Astrocyte (in vitro differentiated cells and primary cell): ENCODE measurements at regions not wholly inside any gene's neighbourhood (a gene's known extent, or its start where the extent isn't known, plus 50 kb on each side); places are given as distances from the start of the nearest gene placed in this dataset.

Source experiments
- DNase-seq: peaks from one replicate; pipeline ENCODE4 v3.0.0-alpha.2; 2010; ENCODE audit warnings: low read depth
- FAIRE-seq: peaks from 2 replicates; lab custom pipeline; 2011; peaks lifted over from hg19 to GRCh38; lab: Jason Lieb, UNC
- H2AFZ ChIP-seq: 2 replicates; pipeline ENCODE4 v1.6.0; 2012; ENCODE audit warnings: low read depth, low read length, inconsistent platforms
- H3K27ac ChIP-seq: 2 replicates; pipeline ENCODE4 v1.5.1; 2011; ENCODE audit warnings: low read depth, low read length, inconsistent platforms
- H3K27me3 ChIP-seq: 2 replicates; pipeline ENCODE4 v1.6.0; 2011; ENCODE audit warnings: low read length, inconsistent platforms; ENCODE audit not compliant: insufficient read depth
- H3K36me3 ChIP-seq: 2 replicates; pipeline ENCODE4 v1.5.1; 2011; ENCODE audit warnings: low read length, inconsistent platforms; ENCODE audit not compliant: insufficient read depth
- H3K4me1 ChIP-seq: 2 replicates; pipeline ENCODE4 v1.5.1; 2011; ENCODE audit warnings: low read length, inconsistent platforms; ENCODE audit not compliant: insufficient read depth
- H3K4me2 ChIP-seq: 2 replicates; pipeline ENCODE4 v1.6.0; 2012; ENCODE audit warnings: low read length, inconsistent platforms
- H3K4me3 ChIP-seq: 2 replicates; pipeline ENCODE4 v1.5.1; 2011; ENCODE audit warnings: low read depth, mild to moderate bottlenecking, low read length, inconsistent platforms; ENCODE audit not compliant: insufficient read depth
- H3K79me2 ChIP-seq: 2 replicates; pipeline ENCODE4 v1.6.0; 2012; ENCODE audit warnings: mild to moderate bottlenecking, low read length, inconsistent platforms; ENCODE audit not compliant: insufficient read depth
- H3K9ac ChIP-seq: 2 replicates; pipeline ENCODE4 v1.6.0; 2012; ENCODE audit warnings: mild to moderate bottlenecking, low read length, inconsistent platforms
- H3K9me3 ChIP-seq: 2 replicates; pipeline ENCODE4 v1.5.1; 2012; ENCODE audit warnings: low read depth, mild to moderate bottlenecking, low read length, inconsistent platforms; ENCODE audit not compliant: insufficient read depth
- H4K20me1 ChIP-seq: 2 replicates; pipeline ENCODE4 v1.6.0; 2012; ENCODE audit warnings: low read length, inconsistent platforms; ENCODE audit not compliant: insufficient read depth
- H3K27ac Mint-ChIP-seq: one replicate; pipeline ENCODE4 v1.8.0; 2021; ENCODE audit warnings: mild to moderate bottlenecking, mixed read lengths; ENCODE audit not compliant: unreplicated experiment
- H3K27me3 Mint-ChIP-seq: one replicate; pipeline ENCODE4 v1.8.0; 2021; ENCODE audit warnings: low read depth, mixed read lengths; ENCODE audit not compliant: unreplicated experiment
- H3K36me3 Mint-ChIP-seq: one replicate; pipeline ENCODE4 v1.8.0; 2021; ENCODE audit warnings: low read depth, mixed read lengths; ENCODE audit not compliant: unreplicated experiment
- H3K4me1 Mint-ChIP-seq: one replicate; pipeline ENCODE4 v1.8.0; 2021; ENCODE audit warnings: low read depth, mixed read lengths; ENCODE audit not compliant: unreplicated experiment
- H3K4me3 Mint-ChIP-seq: one replicate; pipeline ENCODE4 v1.8.0; 2021; ENCODE audit warnings: mild to moderate bottlenecking, moderate library complexity, mixed read lengths; ENCODE audit not compliant: unreplicated experiment
- H3K9me3 Mint-ChIP-seq: one replicate; pipeline ENCODE4 v1.8.0; 2021; ENCODE audit warnings: mild to moderate bottlenecking, mixed read lengths; ENCODE audit not compliant: unreplicated experiment
- CTCF ChIP-seq: IDR thresholded peaks from 2 replicates; pipeline ENCODE4 v1.5.1; 2011; ENCODE audit warnings: low read depth, mild to moderate bottlenecking, inconsistent platforms, low read length, moderate library complexity; ENCODE audit not compliant: insufficient read depth
- EZH2 ChIP-seq: IDR thresholded peaks from 2 replicates; pipeline ENCODE4 v1.6.1; 2012; ENCODE audit warnings: mild to moderate bottlenecking, low read length, inconsistent platforms; ENCODE audit not compliant: insufficient read depth

GRCh38 chr3:13264468-13264795 is 155.7 kb downstream of the NUP210 start:
- no peaks in the 10 kb centered on the region for H3K4me1 ChIP-seq
- H3K9me3 ChIP-seq: no peaks in the 10 kb centered on the region
- DNase-seq (no peak), FAIRE-seq (no peak)
- no peak overlapping the region for H3K4me3 ChIP-seq
- peaks cover 7% of the 10 kb centered on the region for H3K9me3 Mint-ChIP-seq
- TF ChIP-seq CTCF: no peak
- TF ChIP-seq EZH2: no peak
- H3K4me2 ChIP-seq: no peak overlapping the region
- no peaks in the 10 kb centered on the region for H3K36me3 ChIP-seq
- peaks cover 5% of the 10 kb centered on the region for H3K27me3 ChIP-seq
- peaks cover 4% of the 10 kb centered on the region for H3K27me3 Mint-ChIP-seq
- H3K4me1 Mint-ChIP-seq: peaks cover 13% of the 10 kb centered on the region
- H3K79me2 ChIP-seq: no peaks in the 10 kb centered on the region
- H3K27ac ChIP-seq: no peak overlapping the region
- H3K27ac Mint-ChIP-seq: no peak overlapping the region
- H3K36me3 Mint-ChIP-seq: peaks cover 3% of the 10 kb centered on the region
- no peak overlapping the region for H3K9ac ChIP-seq
- no peak overlapping the region for H3K4me3 Mint-ChIP-seq
- H4K20me1 ChIP-seq: no peaks in the 10 kb centered on the region
- no peak overlapping the region for H2AFZ ChIP-seq

GRCh38 chr3:13263770-13264467 is 156.2 kb downstream of the NUP210 start:
- H2AFZ ChIP-seq: no peak overlapping the region
- DNase-seq: no peak
- H3K27ac ChIP-seq: no peak overlapping the region
- Mint-ChIP-seq H3K4me3 (no peak overlapping the region), H3K9me3 (peaks cover 3% of the 10 kb centered on the region), H3K36me3 (peaks cover 3% of the 10 kb centered on the region), H3K4me1 (peaks cover 13% of the 10 kb centered on the region), H3K27ac (peak overlapping the region; percentile 58), H3K27me3 (peaks cover 4% of the 10 kb centered on the region)
- no peak overlapping the region for H3K4me3 ChIP-seq
- FAIRE-seq: no peak
- H3K9ac ChIP-seq: no peak overlapping the region
- no peak overlapping the region for H3K4me2 ChIP-seq
- no peaks in the 10 kb centered on the region for H3K79me2 ChIP-seq
- no peaks in the 10 kb centered on the region for H3K36me3 ChIP-seq
- TF ChIP-seq CTCF (no peak), EZH2 (no peak)
- peaks cover 5% of the 10 kb centered on the region for H3K27me3 ChIP-seq
- no peaks in the 10 kb centered on the region for H3K4me1 ChIP-seq
- no peaks in the 10 kb centered on the region for H4K20me1 ChIP-seq
- H3K9me3 ChIP-seq: no peaks in the 10 kb centered on the region

GRCh38 chr3:13262493-13263211 is 157.5 kb downstream of the NUP210 start:
- H2AFZ ChIP-seq: no peak overlapping the region
- Mint-ChIP-seq H3K4me1 (peaks cover 13% of the 10 kb centered on the region), H3K9me3 (peaks cover 3% of the 10 kb centered on the region), H3K4me3 (no peak overlapping the region), H3K36me3 (peaks cover 3% of the 10 kb centered on the region), H3K27ac (no peak overlapping the region), H3K27me3 (no peaks in the 10 kb centered on the region)
- FAIRE-seq (no peak), DNase-seq (no peak)
- H3K9ac ChIP-seq: no peak overlapping the region
- no peak overlapping the region for H3K4me2 ChIP-seq
- H3K4me1 ChIP-seq: no peaks in the 10 kb centered on the region
- TF ChIP-seq EZH2: no peak
- TF ChIP-seq CTCF: no peak
- H3K27ac ChIP-seq: no peak overlapping the region
- no peak overlapping the region for H3K4me3 ChIP-seq
- no peaks in the 10 kb centered on the region for H4K20me1 ChIP-seq
- H3K79me2 ChIP-seq: no peaks in the 10 kb centered on the region
- no peaks in the 10 kb centered on the region for H3K9me3 ChIP-seq
- no peaks in the 10 kb centered on the region for H3K36me3 ChIP-seq
- H3K27me3 ChIP-seq: peaks cover 4% of the 10 kb centered on the region
